ENCODE measurements at regions not wholly inside any gene's neighbourhood (a gene's known extent, or its start where the extent isn't known, plus 50 kb on each side); places are given as distances from the start of the nearest gene placed in this dataset.
"Not testable (repeated sequence)": the region's sequence is repeated elsewhere in the genome, so short reads cannot be mapped to it uniquely, and the experiment has no call there.

DNA sequence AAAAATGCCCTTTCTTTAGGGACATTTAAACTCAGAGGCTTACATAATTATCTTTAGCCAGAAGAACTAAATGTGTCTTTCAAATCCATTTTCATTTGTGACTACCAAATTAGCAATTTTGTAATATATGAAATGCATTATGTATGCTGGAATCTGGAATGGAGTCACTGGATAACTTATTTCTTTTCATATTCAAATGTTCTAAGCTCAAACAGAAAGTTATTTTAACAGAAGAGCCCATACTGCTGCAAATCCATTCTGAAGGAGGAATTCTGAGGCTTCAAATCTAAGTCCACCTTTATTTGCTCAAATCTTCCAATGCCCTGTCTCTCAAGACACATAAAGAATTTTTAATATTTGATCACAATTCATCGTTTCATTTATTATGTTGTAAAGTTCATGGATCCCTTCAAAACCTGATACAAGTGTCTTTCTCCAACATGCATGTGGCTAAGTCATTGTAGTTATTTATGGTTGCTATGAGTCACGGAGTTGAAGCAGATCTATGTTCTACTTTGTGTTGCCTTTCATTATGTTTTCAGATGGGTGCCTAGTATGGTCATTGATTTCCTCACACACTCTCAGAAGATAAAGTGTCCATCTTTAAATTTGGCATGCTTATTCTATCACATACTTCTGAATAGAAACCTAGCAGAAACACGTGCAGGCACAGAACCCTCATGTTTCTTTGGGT lies 214.8 kb upstream of the GCFC2 start:
- Mint-ChIP-seq H3K27ac (no peak overlapping the region), H3K4me1 (no peaks in the 10 kb centered on the region), H3K27me3 (ENCODE audit: low read depth in 3 of 3) (no peaks in the 10 kb centered on the region), H3K4me3 (no peak overlapping the region), H3K9me3 (peaks cover 0 to 12% (median 4%) of the 10 kb centered on the region in 6 donors), H3K36me3 (peaks cover 0 to 6% (median 0%) of the 10 kb centered on the region in 3 donors)
- no peak for DNase-seq

DNA sequence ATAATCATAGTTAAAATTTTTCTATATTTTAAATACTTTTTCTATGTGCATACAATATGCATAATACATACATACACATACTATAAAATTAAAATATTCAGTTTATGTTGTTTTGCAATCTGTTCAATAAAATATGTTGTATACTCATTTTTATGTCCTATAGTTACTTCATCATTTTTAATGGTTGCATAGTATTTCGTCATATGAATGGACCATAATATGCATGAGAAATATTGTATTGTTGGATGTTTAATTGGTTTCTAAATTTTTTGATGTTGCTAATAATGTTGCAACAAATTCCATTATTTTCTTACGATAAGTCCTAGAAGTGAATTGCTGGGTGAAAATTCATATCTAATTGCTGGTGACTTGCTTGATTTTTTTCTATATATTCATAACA lies 211.5 kb upstream of the GCFC2 start:
- Mint-ChIP-seq H3K36me3 (peaks cover 0 to 6% (median 0%) of the 10 kb centered on the region in 3 donors), H3K4me1 (no peaks in the 10 kb centered on the region), H3K27ac (no peak overlapping the region)

DNA sequence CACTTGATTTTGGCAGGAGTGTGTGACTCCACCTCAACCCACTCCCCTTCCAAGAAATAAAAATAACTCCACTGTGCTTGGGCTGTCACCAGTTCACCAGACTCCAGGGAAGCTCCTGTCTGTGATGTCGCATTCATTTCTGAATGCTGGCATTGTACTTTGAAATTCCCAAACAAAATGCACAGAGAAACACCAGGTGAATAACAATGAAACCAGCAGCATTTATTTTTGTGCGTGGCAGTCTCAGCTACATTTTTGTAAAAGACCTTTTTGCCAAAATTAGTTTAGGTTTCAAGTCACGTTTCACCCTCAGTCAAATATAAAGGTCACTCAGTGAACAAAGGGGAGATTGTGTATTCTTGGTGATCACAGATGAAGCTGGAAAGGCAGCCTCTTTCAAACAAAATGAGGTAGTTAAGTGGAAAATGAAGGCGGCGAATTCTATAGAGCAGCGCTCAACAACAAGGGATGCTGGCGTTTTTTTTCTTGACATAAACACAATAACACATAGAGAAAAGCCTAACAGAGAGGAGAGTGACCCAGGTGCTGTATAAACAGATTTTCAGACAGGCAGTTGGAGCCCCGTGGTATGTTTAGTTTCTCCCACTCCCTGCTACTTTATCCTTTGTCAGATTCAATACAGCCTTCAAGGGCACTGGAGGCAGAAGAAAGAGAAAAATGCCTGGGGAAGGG lies 210.3 kb upstream of the GCFC2 start:
- Mint-ChIP-seq H3K36me3 (peaks cover 0 to 6% (median 0%) of the 10 kb centered on the region in 3 donors), H3K9me3 (peaks cover 2 to 27% (median 14%) of the 10 kb centered on the region in 6 donors), H3K4me1 (no peaks in the 10 kb centered on the region), H3K27ac (no peak overlapping the region), H3K27me3 (ENCODE audit: low read depth in 3 of 3) (peaks cover 0 to 4% (median 0%) of the 10 kb centered on the region in 3 donors), H3K4me3 (no peak overlapping the region)
- no peak for DNase-seq

More for the DNA sequence above, 211.5 kb upstream of the GCFC2 start:
- peaks cover 0 to 4% (median 0%) of the 10 kb centered on the region in 3 donors for H3K27me3 Mint-ChIP-seq (ENCODE audit: low read depth in 3 of 3)
- DNase-seq, result no peak
- H3K9me3 Mint-ChIP-seq, result peaks cover 2 to 26% (median 14%) of the 10 kb centered on the region in 6 donors
- no peak overlapping the region for H3K4me3 Mint-ChIP-seq

DNA sequence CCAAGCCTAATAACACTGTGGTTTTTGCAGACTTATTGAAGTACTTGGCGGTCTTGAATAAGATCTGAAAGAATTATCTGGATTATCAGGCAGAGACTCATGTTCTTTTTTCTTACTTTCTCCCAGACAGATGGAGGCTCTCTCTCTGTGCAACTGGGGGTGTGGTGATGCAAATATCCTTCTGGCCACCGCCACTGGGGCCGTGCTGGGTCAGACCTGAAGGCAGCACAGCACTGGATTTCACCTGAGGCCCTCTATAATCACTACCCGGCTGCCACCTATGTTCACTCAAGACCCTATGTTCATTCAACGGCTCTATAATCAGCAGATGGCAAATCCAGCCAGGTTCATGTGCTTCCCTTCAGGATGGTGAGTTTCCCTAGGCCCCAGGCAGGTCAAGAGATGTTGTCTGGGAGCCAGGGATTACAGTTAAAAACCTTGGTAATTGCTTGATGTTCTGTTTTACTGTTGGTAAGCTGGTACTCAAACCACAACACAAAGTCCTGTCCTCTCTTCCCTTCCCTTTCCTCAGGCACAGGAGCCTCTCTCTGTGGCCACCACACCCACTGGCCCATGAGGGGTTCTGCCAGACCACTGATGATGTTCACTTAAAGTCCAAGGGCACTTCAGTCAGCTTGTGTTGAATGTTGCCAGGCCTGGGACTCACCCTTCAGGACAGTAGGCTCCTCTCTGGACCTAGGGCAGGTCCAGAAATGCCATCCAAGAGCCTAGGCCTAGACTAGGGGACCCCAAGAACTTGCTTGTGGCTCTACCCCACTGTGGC lies 205.3 kb upstream of the GCFC2 start:
- H3K36me3 Mint-ChIP-seq, result peaks cover 0 to 2% (median 0%) of the 10 kb centered on the region in 3 donors
- H3K27me3 Mint-ChIP-seq (ENCODE audit: low read depth in 3 of 3), result peaks cover 0 to 4% (median 4%) of the 10 kb centered on the region in 3 donors
- no peak for DNase-seq
- no peak overlapping the region for H3K27ac Mint-ChIP-seq
- H3K4me3 Mint-ChIP-seq, result no peak overlapping the region
- H3K9me3 Mint-ChIP-seq, result peaks cover 2 to 54% (median 14%) of the 10 kb centered on the region in 6 donors
- H3K4me1 Mint-ChIP-seq, result no peaks in the 10 kb centered on the region

DNA sequence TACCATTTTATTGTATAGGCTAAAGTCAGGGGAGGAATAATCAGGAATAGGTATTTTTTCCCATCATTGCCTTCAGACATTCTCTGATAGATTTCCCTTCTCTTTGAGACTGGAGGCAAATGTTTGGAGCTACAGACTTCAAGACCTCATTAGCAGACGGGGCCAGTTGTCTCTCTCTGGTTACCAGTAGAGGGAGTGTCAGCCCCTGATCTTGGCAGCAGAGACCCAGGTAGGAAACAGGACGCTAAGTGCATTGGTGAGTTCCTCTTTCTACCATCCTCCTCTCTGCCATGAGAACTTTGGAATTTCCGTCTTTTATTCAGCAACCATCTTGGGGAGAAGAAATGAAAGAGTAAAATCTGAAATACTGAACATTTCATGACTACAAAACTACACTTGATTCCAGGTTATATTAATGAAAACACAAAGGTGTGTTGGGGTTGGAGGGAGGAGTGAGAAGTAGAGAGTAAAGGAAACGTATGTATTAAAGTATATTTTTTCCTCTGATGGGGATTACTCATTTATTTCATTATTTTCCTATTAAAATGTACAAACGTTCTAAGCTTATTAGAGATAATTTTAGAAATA lies 186.2 kb upstream of the GCFC2 start:
- Mint-ChIP-seq H3K27me3 (ENCODE audit: low read depth in 3 of 3) (no peaks in the 10 kb centered on the region), H3K27ac (no peak overlapping the region), H3K4me1 (no peaks in the 10 kb centered on the region), H3K4me3 (no peak overlapping the region), H3K9me3 (peaks cover 0 to 18% (median 3%) of the 10 kb centered on the region in 6 donors), H3K36me3 (no peaks in the 10 kb centered on the region)
- DNase-seq, result no peak

DNA sequence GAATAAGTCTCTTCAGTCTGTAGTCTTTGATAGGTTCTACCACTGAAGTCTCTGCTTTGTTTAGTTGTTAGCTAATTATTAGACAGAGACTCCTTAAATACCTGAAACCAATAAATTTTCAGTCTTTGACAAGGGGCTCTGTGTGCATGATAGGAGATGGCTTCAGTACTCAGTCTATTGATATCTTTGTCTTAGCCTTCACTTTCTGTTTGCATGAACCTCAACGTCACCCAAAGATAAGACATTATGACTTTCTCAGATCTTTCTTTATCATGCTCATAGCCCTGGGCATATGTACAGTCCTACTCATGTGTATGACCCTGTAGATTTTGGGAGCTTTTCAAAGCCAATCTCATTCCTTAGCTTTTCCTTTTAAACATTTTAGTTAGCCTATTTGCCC lies 183.5 kb upstream of the GCFC2 start:
- DNase-seq, result no peak
- Mint-ChIP-seq H3K4me3 (no peak overlapping the region), H3K27ac (no peak overlapping the region), H3K4me1 (no peaks in the 10 kb centered on the region), H3K27me3 (ENCODE audit: low read depth in 3 of 3) (no peaks in the 10 kb centered on the region), H3K36me3 (no peaks in the 10 kb centered on the region), H3K9me3 (peaks cover 0 to 18% (median 3%) of the 10 kb centered on the region in 6 donors)

DNA sequence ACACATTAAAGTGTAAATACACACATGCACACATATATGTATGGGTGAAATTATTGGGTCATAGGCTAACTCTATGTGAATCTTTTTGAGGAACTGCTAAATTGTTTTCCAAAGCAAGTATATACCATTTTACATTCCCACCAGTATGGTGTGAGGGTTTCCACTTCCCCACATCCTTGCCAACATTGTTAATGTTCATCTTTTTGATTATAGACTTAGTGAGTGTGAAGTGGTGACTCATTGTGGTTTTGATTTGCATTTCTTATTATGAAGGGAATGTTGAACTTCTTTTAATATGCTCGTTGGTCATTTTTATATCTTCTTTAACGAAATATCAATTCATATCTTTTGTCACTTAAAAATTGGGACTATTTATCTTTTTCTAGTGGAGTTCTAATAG lies 181.8 kb upstream of the GCFC2 start:
- Mint-ChIP-seq H3K27me3 (ENCODE audit: low read depth in 3 of 3) (no peaks in the 10 kb centered on the region), H3K9me3 (peaks cover 1 to 23% (median 2%) of the 10 kb centered on the region in 6 donors), H3K4me3 (no peak overlapping the region), H3K4me1 (no peaks in the 10 kb centered on the region), H3K27ac (no peak overlapping the region), H3K36me3 (no peaks in the 10 kb centered on the region)
- no peak for DNase-seq

DNA sequence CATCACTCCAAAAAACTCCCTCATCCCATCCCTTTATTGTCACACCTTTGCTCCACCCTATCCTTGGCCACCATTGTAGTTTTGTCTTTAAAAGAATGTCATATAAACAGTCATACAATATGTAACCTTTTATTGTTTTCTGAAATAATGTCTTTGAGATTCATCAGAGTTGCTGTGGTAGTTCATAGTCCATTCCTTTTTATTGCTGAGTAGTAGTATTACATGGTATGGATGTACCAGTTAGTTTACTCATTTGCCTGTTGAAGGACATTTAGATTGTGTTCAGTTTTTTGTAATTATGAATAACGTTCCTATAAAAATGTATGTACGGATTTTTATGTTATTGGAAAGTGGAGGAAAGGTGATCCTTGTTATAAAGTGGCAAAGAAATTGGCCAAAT lies 171.8 kb upstream of the GCFC2 start:
- no peak for DNase-seq
- Mint-ChIP-seq H3K4me1 (no peaks in the 10 kb centered on the region), H3K27me3 (ENCODE audit: low read depth in 3 of 3) (peaks cover 0 to 5% (median 5%) of the 10 kb centered on the region in 3 donors), H3K9me3 (peaks cover 2 to 21% (median 11%) of the 10 kb centered on the region in 6 donors), H3K4me3 (no peak overlapping the region), H3K36me3 (no peaks in the 10 kb centered on the region), H3K27ac (no peak overlapping the region)

DNA sequence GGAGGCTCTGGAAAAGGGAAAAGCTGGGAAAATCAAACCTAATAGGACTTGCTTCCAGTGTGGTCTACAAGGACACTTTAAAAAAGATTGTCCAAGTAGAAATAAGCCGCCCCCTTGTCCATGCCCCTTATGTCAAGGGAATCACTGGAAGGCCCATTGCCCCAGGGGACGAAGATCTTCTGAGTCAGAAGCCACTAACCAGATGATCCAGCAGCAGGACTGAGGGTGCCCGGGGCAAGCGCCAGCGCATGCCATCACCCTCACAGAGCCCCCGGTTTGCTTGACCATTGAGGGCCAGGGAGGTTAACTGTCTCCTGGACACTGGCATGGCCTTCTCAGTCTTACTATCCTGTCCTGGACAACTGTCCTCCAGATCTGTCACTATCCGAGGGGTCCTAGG lies 164.9 kb upstream of the GCFC2 start:
- not testable (repeated sequence) for H3K4me1 Mint-ChIP-seq

DNA sequence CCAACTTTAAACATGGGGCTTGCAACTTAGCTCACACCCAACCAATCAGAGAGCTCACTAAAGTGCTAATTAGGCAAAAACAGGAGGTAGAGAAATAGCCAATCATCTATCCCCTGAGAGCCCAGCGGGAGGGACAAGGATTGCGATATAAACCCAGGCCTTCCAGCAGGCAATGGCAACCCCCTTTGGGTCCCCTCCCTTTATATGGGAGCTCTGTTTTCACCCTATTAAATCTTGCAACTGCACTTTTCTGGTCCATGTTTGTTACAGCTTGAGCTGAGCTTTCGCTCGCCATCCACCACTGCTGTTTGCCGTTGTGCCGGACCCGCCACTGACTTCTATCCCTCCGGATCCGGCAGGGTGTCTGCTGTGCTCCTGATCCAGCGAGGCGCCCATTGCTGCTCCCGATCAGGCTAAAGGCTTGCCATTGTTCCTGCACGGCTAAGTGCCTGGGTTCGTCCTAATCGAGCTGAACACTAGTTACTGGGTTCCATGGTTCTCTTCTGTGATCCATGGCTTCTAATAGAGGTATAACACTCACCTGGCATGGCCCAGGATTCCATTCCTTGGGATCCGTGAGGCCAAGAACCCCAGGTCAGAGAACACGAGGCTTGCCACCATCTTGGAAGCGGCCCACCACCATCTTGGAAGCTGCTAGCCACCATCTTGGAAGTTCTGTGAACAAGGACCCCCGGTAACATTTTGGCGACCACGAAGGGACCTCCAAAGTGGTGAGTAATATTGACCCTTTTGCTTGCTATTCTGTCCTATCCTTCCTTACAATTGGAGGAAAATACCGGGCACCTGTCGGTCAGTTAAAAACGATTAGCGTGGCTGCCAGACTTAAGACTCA lies 161.3 kb upstream of the GCFC2 start:
- peaks cover 0 to 10% (median 3%) of the 10 kb centered on the region in 6 donors for H3K9me3 Mint-ChIP-seq
- not testable (repeated sequence) for H3K4me1 Mint-ChIP-seq; H3K36me3 Mint-ChIP-seq; DNase-seq; H3K27me3 Mint-ChIP-seq (ENCODE audit: low read depth in 3 of 3); H3K4me3 Mint-ChIP-seq; H3K27ac Mint-ChIP-seq

More for the DNA sequence above, 164.9 kb upstream of the GCFC2 start:
- not testable (repeated sequence) for H3K9me3 Mint-ChIP-seq; DNase-seq; H3K27ac Mint-ChIP-seq; H3K27me3 Mint-ChIP-seq (ENCODE audit: low read depth in 3 of 3); H3K36me3 Mint-ChIP-seq; H3K4me3 Mint-ChIP-seq

DNA sequence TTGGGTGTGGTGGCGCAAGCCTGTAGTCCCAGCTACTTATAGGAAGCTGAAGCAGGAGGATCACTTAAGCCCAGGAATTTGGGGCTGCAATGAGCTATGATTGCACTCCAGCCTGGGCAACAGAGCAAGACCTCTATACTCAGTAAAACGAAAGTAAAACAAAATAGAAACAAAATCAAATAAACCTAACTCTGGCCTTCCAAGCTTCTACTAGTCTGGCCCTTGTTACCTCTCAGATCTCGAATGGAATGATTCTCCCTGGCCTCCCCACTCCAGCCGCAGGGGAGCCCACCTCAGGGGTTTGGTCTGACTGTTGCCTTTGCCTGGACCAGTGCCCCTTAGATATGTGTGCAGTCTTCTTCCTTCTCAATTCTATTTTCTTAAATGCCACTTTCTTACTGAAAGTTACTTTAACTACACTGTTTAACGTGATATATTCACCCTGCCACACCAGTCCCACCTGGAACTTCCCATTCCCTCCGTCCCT lies 160.0 kb upstream of the GCFC2 start:
- H3K27ac Mint-ChIP-seq, result no peak overlapping the region
- peaks cover 0 to 2% (median 2%) of the 10 kb centered on the region in 3 donors for H3K27me3 Mint-ChIP-seq (ENCODE audit: low read depth in 3 of 3)
- peaks cover 0 to 10% (median 3%) of the 10 kb centered on the region in 6 donors for H3K9me3 Mint-ChIP-seq
- no peaks in the 10 kb centered on the region for H3K4me1 Mint-ChIP-seq
- no peak overlapping the region for H3K4me3 Mint-ChIP-seq
- no peak for DNase-seq
- H3K36me3 Mint-ChIP-seq, result no peaks in the 10 kb centered on the region

DNA sequence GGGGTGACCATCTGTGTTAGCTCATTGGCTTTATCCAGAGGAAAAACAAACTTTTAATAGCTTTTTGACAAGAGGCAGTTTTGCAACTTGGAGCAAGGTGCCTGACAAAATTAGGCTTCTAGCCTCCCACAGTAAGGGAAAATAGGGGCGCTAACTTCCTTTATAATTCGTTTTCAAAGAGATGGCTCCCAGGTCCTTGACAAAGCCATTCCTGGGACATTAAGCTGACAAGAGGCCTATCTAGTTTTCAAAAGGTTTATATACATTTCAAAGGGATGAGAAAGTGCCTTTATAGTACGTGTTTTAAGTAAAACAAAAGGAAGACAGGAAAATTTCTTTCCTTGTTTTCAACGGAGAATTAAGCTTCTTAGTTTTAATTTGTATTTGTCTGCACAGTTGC lies 159.4 kb upstream of the GCFC2 start:
- no peaks in the 10 kb centered on the region for H3K4me1 Mint-ChIP-seq
- no peak overlapping the region for H3K27ac Mint-ChIP-seq
- H3K9me3 Mint-ChIP-seq, result peaks cover 0 to 10% (median 3%) of the 10 kb centered on the region in 6 donors
- peaks cover 0 to 2% (median 2%) of the 10 kb centered on the region in 3 donors for H3K27me3 Mint-ChIP-seq (ENCODE audit: low read depth in 3 of 3)
- no peak for DNase-seq
- no peaks in the 10 kb centered on the region for H3K36me3 Mint-ChIP-seq
- H3K4me3 Mint-ChIP-seq, result no peak overlapping the region

DNA sequence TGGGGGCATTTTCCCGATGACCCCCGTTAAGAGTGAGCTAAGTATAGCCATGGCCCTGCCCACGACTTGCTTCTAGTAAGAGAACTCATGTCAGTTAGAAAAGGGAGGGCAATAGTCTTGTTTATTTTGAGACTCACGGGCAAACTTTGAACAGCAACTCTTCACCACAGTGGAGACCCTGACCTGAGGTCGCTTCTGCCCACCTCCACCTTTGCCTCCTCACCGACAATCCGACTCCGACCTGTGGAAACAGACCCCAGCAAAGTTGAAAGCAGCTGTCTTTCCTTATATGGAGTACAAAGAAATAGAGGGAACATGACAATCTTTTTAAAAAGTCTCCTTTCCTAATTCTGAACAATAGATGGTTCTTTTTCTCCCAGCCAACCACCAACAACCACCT lies 155.0 kb upstream of the GCFC2 start:
- peaks cover 0 to 11% (median under 1%) of the 10 kb centered on the region in 6 donors for H3K9me3 Mint-ChIP-seq
- DNase-seq, result no peak
- no peak overlapping the region for H3K27ac Mint-ChIP-seq
- no peaks in the 10 kb centered on the region for H3K4me1 Mint-ChIP-seq
- H3K4me3 Mint-ChIP-seq, result no peak overlapping the region
- peaks cover 0 to 2% (median 2%) of the 10 kb centered on the region in 3 donors for H3K27me3 Mint-ChIP-seq (ENCODE audit: low read depth in 3 of 3)
- H3K36me3 Mint-ChIP-seq, result no peaks in the 10 kb centered on the region

Measured in immature natural killer cell (primary cell).